T47D (cell line): ENCODE measurements at regions not wholly inside any gene's neighbourhood (a gene's known extent, or its start where the extent isn't known, plus 50 kb on each side); places are given as distances from the start of the nearest gene placed in this dataset.
"Not testable (repeated sequence)": the region's sequence is repeated elsewhere in the genome, so short reads cannot be mapped to it uniquely, and the experiment has no call there.

Experiments used
- DNase-seq, 2 experiments: peaks; one replicate each; pipeline versions ENCODE4 v3.0.0 to v3.0.0-alpha.2; 2011 to 2012; ENCODE audit warnings: low read depth in 1 of 2, low spot score in 1 of 2
- JUND ChIP-seq: IDR thresholded peaks from 2 replicates; pipeline ENCODE4 v1.6.1; 2012; ENCODE audit warnings: low read depth
- in situ Hi-C: cut with HindIII; loops from 2 replicates; pipeline ENCODE4 v1.10.0; 2016; ENCODE audit warnings: low sequenced_read_pairs, low pct_unique_long_range_greater_than_20kb

GRCh38 chr9:115415450-115415849 is 297.5 kb upstream of the TNC start:
- in situ Hi-C loops, result no loop called here
- no peak for TF ChIP-seq JUND
- DNase-seq, result no peak

- no peak for TF ChIP-seq JUND
- no peak for DNase-seq
- in situ Hi-C loops, result no loop called here
Observed at GRCh38 chr9:115416299-115416698, 298.3 kb upstream of the TNC start.

GRCh38 chr9:115418181-115418580 is 300.2 kb upstream of the TNC start:
- in situ Hi-C loops, DNase-seq: not testable (repeated sequence)

- DNase-seq, result no peak
- TF ChIP-seq JUND, result no peak
- in situ Hi-C loops, result no loop called here
Observed at GRCh38 chr9:115422932-115423440, 305.0 kb upstream of the TNC start.

- in situ Hi-C loops, result no loop called here
- no peak for DNase-seq
- no peak for TF ChIP-seq JUND
Observed at GRCh38 chr9:115423646-115424045, 305.7 kb upstream of the TNC start.

- in situ Hi-C loops, result no loop called here
- DNase-seq, result no peak
- TF ChIP-seq JUND, result no peak
Observed at GRCh38 chr9:115425601-115426000, 307.6 kb upstream of the TNC start.

GRCh38 chr9:115437418-115437817 is 319.5 kb upstream of the TNC start:
- in situ Hi-C loops, result no loop called here
- TF ChIP-seq JUND, result no peak

GRCh38 chr9:115439641-115440040 is 321.7 kb upstream of the TNC start:
- no peak for DNase-seq
- TF ChIP-seq JUND, result no peak
- in situ Hi-C loops, result no loop called here

More at GRCh38 chr9:115437418-115437817, 319.5 kb upstream of the TNC start:
- no peak for DNase-seq

GRCh38 chr9:115442054-115442453 is 324.1 kb upstream of the TNC start:
- in situ Hi-C loops, result no loop called here
- no peak for DNase-seq
- TF ChIP-seq JUND, result no peak

GRCh38 chr9:115443890-115444289 is 325.9 kb upstream of the TNC start:
- TF ChIP-seq JUND, result no peak
- DNase-seq, result no peak
- in situ Hi-C loops, result no loop called here

GRCh38 chr9:115444959-115445358 is 327.0 kb upstream of the TNC start:
- TF ChIP-seq JUND, result no peak
- in situ Hi-C loops, result no loop called here
- DNase-seq, result no peak

GRCh38 chr9:115445655-115446054 is 327.7 kb upstream of the TNC start:
- TF ChIP-seq JUND, result no peak
- no peak for DNase-seq
- in situ Hi-C loops, result no loop called here

GRCh38 chr9:115456515-115456914 is 338.6 kb upstream of the TNC start:
- no peak for DNase-seq
- TF ChIP-seq JUND, result no peak
- in situ Hi-C loops, result no loop called here

GRCh38 chr9:115461280-115461679 is 343.3 kb upstream of the TNC start:
- TF ChIP-seq JUND, result no peak
- in situ Hi-C loops, result no loop called here
- no peak for DNase-seq
